ENCODE measurements at regions not wholly inside any gene's neighbourhood (a gene's known extent, or its start where the extent isn't known, plus 50 kb on each side); places are given as distances from the start of the nearest gene placed in this dataset.

DNA sequence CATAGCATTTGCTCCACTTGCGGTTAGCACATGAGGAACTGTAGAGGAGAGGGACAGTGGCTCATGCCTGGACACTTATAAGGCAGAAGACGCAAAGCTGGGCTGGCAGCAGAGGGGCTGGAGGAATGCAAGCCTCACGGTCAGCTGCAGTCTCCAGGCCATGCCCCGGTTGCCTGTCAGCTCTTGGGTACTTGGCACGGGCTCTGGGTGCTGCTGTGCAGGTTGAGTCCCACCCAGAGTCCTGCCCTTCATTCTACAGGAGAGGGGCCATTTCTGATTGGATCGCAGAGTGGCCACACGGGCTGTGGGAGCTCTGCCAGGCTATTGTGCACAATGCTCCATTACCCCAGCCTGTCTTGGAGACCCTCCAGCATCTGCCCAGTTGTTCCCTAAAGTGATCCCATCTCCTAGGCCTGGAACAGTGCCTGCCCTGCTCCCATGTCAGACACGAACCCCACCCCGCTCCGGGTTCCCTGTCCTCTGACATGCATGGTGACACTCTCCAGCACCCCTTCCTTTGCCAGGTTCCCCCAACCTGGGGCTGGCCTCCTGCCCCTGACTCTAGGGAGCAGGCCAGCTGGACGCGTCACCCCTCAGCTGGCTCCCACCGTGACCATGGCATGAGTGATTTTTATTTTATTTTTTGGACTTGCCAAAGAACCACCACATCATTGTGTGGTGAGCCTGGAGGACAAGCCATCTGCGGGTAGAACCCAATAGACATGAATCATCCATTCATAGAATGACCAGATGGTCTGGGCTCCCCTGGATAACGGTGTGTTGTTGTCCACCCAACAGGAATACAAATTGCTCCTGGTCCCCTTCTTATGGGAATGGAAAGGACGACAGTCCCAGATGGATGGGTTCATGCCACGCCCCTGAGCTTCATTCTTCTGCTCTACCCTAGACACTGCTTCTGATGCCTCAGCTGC is 51.0 kb upstream of the KLF13 start:
- no peak for DNase-seq

DNA sequence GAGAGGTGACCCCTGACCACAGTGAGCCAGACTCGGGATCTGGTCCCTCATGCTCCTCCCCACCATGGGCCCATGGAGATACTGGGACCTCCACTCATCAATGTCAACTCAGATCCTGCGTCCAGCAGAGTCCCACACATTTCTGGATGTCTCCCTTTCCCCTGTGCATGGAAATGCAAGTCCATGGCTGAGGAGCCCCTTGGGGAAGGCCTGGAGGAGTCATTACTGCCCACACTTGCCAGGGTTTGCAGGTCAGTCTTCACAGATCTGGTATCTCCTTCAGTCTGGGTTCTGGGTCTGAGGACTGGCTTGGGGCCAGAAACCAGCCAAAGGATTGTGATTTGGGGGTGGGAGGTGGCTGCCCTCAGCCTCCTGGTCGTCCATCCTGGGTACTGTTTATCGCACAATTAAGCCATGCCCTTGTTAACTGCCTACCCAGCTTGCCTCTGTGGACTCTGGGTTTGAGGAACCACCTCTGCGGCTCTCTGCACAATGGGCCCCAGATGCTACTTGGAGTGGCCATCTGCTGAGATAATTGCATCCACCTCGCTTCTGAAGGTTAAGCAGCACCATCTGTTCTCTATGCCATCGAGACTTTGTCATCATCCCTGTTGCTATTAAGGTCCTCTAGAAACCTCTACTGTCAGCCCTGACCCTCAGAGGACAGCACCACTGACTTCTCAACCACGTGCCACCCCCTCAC is 49.9 kb upstream of the KLF13 start:
- DNase-seq = no peak
